ENCODE measurements at regions not wholly inside any gene's neighbourhood (a gene's known extent, or its start where the extent isn't known, plus 50 kb on each side); places are given as distances from the start of the nearest gene placed in this dataset.
A peak's percentile ranks its signal among the peaks of the same experiment; 100 is the strongest.

DNA sequence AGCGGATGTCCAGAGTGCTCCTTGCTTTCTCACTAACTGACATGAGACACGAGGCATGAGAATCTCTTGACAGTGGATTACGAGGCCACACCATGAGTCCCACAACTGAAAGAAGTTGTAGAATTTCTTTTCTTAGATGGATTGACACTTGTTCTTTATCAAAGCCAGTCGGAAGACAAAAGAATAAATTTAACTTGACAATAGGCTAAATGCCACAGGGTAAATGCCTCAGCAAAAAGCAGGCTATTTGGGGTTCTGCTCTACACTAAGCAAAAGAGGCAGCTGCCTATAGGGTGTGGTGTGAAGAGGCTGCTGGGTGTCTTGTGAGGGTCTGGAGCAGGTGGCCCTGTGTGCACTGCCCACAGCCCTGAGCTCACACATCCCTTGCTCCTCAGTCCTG, 135.1 kb upstream of the SEMA6D start:
- Histone ChIP-seq H3K4me1 (no peaks in the 10 kb centered on the region), H3K36me3 (replicated peaks in 1 of 2; ENCODE audit: insufficient read depth in 1 of 2, low read depth in 2 of 2) (no peaks in the 10 kb centered on the region), H3K27me3 (no peaks in the 10 kb centered on the region), H3K9me3 (no peaks in the 10 kb centered on the region), H3K4me3 (no peak overlapping the region), H3K27ac (no peak overlapping the region)
- WGBS, 2 donors, result 88 to 93% methylated on average over 4 of the region's 4 CpGs
- ATAC-seq (no peak), DNase-seq (no peak)
- intact Hi-C loops (cut with DNase I), result loop anchor here (10.0 kb wide), 1 partner anchor 57 kb away; no protein-coding TSS in a partner anchor
- TF ChIP-seq, protein P1, sequence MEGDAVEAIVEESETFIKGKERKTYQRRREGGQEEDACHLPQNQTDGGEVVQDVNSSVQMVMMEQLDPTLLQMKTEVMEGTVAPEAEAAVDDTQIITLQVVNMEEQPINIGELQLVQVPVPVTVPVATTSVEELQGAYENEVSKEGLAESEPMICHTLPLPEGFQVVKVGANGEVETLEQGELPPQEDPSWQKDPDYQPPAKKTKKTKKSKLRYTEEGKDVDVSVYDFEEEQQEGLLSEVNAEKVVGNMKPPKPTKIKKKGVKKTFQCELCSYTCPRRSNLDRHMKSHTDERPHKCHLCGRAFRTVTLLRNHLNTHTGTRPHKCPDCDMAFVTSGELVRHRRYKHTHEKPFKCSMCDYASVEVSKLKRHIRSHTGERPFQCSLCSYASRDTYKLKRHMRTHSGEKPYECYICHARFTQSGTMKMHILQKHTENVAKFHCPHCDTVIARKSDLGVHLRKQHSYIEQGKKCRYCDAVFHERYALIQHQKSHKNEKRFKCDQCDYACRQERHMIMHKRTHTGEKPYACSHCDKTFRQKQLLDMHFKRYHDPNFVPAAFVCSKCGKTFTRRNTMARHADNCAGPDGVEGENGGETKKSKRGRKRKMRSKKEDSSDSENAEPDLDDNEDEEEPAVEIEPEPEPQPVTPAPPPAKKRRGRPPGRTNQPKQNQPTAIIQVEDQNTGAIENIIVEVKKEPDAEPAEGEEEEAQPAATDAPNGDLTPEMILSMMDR (IDR thresholded peaks at IDR 0.05), result no peak
- TF ChIP-seq POLR2A (IDR thresholded peaks at IDR 0.05), result no peak

DNA sequence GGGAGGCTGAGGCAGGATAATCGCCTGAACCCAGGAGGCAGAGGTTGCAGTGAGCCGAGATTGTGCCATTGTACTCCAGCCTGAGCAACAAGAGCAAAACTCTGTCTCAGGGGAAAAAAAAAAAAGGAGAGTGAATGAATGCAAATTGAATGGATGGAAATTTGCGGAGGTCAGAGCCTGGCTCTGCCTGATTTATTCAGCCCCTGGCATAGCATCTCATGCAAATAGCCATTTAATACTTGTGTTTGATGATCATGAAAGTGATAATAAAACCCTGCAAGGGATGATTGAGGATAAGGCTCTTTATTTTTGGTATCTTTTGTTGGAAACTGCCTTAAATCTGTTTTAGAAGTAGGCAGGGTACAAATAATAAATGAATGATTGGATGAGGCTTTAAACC, 133.0 kb upstream of the SEMA6D start:
- DNase-seq (no peak), ATAC-seq (no peak)
- TF ChIP-seq, protein P1 (IDR thresholded peaks at IDR 0.05), result no peak
- TF ChIP-seq POLR2A (IDR thresholded peaks at IDR 0.05), result no peak
- H3K4me1 ChIP-seq, result no peaks in the 10 kb centered on the region
- H3K4me3 ChIP-seq, result no peak overlapping the region
- 89 to 91% methylated on average over 3 of the region's 3 CpGs for WGBS, 2 donors
- no peaks in the 10 kb centered on the region for H3K36me3 ChIP-seq (replicated peaks in 1 of 2; ENCODE audit: insufficient read depth in 1 of 2, low read depth in 2 of 2)
- no peaks in the 10 kb centered on the region for H3K27me3 ChIP-seq
- no peaks in the 10 kb centered on the region for H3K9me3 ChIP-seq
- intact Hi-C loops (cut with DNase I), result loop anchor here (10.0 kb wide), 1 partner anchor 60 kb away; no protein-coding TSS in a partner anchor
- no peak overlapping the region for H3K27ac ChIP-seq

DNA sequence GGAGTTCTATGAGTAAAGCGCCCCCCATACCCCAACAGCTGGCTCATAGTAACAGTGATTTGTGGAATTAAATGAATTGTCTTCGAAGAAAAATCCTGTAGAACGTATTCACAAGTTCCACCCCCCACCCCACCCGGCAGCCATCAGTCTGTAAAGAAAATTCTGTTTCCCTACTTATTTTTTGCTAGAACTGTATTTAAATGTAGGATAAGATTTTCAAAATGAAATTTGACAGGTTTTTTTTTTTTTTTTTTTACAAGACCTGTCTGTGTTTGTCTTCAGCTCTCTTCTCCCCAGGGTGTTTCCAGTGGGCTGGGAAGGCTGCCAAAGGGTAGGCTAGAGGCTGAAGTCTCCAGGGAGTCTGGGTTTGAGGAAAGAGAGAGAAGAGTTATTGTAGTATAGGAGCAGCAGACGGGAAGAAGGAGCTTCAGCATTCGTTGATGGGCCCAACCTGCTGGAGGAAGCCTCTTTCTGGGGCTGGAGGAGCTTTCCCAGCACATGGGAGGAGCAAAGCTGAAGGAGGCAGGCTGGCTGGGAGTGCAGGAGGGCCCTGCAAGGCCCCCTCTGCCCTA, 130.6 kb upstream of the SEMA6D start:
- WGBS, 2 donors, result 72 to 82% methylated on average over 6 of the region's 6 CpGs
- no peak for TF ChIP-seq POLR2A (IDR thresholded peaks at IDR 0.05)
- TF ChIP-seq, protein P1 (IDR thresholded peaks at IDR 0.05), result no peak
- intact Hi-C loops (cut with DNase I), result loop anchor here (10.0 kb wide), 1 partner anchor 62 kb away; no protein-coding TSS in a partner anchor

DNA sequence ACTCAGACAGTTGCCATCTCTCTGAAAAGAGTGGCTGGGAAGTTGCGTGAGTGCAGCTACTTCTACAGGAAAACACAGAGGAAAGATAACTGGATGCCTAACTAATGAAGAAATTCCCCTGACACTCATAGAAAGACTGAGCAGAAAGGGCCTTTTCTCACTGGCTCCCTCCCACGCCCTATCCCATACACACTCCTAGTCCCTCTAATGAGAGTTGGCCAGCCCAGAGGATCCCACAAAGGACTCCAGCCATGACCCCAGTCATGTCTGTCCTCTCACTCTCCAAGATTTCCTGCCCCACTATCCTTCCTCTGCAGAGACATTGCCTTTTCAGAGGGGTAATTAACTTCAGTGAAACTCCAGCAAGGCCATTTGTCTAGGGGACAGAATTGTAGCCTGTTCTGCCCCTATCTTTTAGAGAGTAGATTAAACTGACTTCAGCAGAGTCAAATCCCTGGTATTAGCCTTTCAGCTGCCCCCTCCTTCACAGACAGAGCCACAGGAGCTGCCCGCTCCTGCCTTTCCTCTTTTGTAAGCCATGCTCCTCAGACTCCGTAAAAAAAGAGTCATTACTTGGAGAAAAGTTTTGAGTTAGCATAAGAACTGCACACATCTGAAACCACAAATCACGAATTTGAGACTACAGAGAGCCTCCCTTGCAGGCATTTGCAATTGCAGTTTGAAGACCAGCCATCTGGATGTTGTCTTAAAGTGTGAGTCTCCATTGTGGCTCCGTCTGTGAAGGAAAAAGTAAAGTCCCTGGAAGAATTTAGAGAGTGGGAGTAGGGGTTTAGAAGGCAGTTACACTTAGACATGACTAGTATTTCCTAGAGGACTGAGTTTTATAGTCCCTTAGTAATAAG, 129.1 kb upstream of the SEMA6D start:
- no peak for ATAC-seq
- Histone ChIP-seq H3K4me3 (no peak overlapping the region), H3K36me3 (replicated peaks in 1 of 2; ENCODE audit: insufficient read depth in 1 of 2, low read depth in 2 of 2) (no peaks in the 10 kb centered on the region), H3K9me3 (no peaks in the 10 kb centered on the region), H3K27ac (no peak overlapping the region), H3K4me1 (no peaks in the 10 kb centered on the region), H3K27me3 (no peaks in the 10 kb centered on the region)
- WGBS, 2 donors, result 72 to 79% methylated on average over 6 of the region's 6 CpGs
- intact Hi-C loops (cut with DNase I), result loop anchor here (10.0 kb wide), 1 partner anchor 63 kb away; no protein-coding TSS in a partner anchor
- TF ChIP-seq POLR2A (IDR thresholded peaks at IDR 0.05), result no peak
- no peak for DNase-seq

More for the DNA sequence above, 130.6 kb upstream of the SEMA6D start:
- ATAC-seq (no peak), DNase-seq (peak in 1 of 4 donors; percentile 8)
- no peaks in the 10 kb centered on the region for H3K27me3 ChIP-seq
- H3K36me3 ChIP-seq (replicated peaks in 1 of 2; ENCODE audit: insufficient read depth in 1 of 2, low read depth in 2 of 2), result no peaks in the 10 kb centered on the region
- H3K9me3 ChIP-seq, result no peaks in the 10 kb centered on the region
- H3K4me1 ChIP-seq, result no peaks in the 10 kb centered on the region
- no peak overlapping the region for H3K27ac ChIP-seq
- no peak overlapping the region for H3K4me3 ChIP-seq

DNA sequence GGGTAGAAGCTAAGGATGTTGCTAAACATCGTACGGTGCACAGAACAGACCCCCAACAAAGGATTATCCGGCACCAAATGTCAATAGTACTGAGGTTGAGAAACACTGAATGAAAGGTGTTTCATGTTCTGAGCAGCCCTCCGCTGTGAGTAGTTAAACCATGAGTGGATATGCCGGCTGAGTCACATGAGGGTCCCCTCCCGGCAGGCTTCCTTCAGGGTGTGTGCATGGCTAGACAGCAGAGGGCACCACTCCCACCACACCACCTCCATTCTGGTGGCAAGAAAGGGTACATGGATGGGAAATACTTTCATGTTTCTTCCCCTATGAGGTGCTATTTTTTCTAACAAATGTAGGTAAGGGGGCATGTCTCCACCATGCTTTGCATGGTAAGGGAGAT, 128.3 kb upstream of the SEMA6D start:
- intact Hi-C loops (cut with DNase I), result loop anchor here (10.0 kb wide), 1 partner anchor 64 kb away; no protein-coding TSS in a partner anchor
- 88 to 89% methylated on average over 6 of the region's 6 CpGs for WGBS, 2 donors
- TF ChIP-seq, protein P1 (IDR thresholded peaks at IDR 0.05), result no peak
- no peak for TF ChIP-seq POLR2A (IDR thresholded peaks at IDR 0.05)
- H3K9me3 ChIP-seq, result no peaks in the 10 kb centered on the region
- no peak overlapping the region for H3K4me3 ChIP-seq
- no peaks in the 10 kb centered on the region for H3K36me3 ChIP-seq (replicated peaks in 1 of 2; ENCODE audit: insufficient read depth in 1 of 2, low read depth in 2 of 2)
- no peak overlapping the region for H3K27ac ChIP-seq
- no peak for DNase-seq
- H3K27me3 ChIP-seq, result no peaks in the 10 kb centered on the region
- no peaks in the 10 kb centered on the region for H3K4me1 ChIP-seq
- no peak for ATAC-seq

Data from body of pancreas (tissue), 4 donors.